SK-N-SH (cell line): ENCODE measurements at regions not wholly inside any gene's neighbourhood (a gene's known extent, or its start where the extent isn't known, plus 50 kb on each side); places are given as distances from the start of the nearest gene placed in this dataset.

Experiments used
- CTCF ChIA-PET: fragments of 300-600, 350-600 bp; formaldehyde crosslinking; extraction: SDS; loops from one replicate; lab custom pipeline; 2021; lab: Yijun Ruan, JAX
- POLR2A ChIA-PET: fragments of 350-600 bp; sonication (Branson Sonifier 250); formaldehyde crosslinking; extraction: SDS; loops from one replicate; lab custom pipeline; 2020; ENCODE audit warnings: antibody characterized with exemption, inconsistent platforms; lab: Yijun Ruan, JAX
- DNase-seq: peaks from one replicate; pipeline ENCODE4 v3.0.0; 2012
- H2AFZ ChIP-seq: fragments of 200-600 bp; sonication (generic); 2 replicates; pipeline ENCODE4 v1.8.1; 2016; ENCODE audit warnings: antibody characterized with exemption, mild to moderate bottlenecking, low read depth
- H3F3A ChIP-seq: fragments of 200-600 bp; sonication (generic); replicated peaks from 2 replicates; pipeline ENCODE3; 2016; ENCODE audit warnings: antibody characterized with exemption, mild to moderate bottlenecking; ENCODE audit not compliant: insufficient read depth
- H3K27ac ChIP-seq, 2 experiments: fragments of 200-500 bp in 1 of 2; fragments of 200-600 bp in 1 of 2; sonication (Bioruptor generic) in 1 of 2; sonication (generic), shearing (Covaris generic) in 1 of 2; 2 replicates each; pipeline versions ENCODE4 v1.5.1 to v1.6.1; 2014 to 2016; ENCODE audit warnings: low read depth in 2 of 2, inconsistent platforms in 1 of 2, low read length in 1 of 2, mild to moderate bottlenecking in 1 of 2, mixed read lengths in 1 of 2
- H3K27me3 ChIP-seq: fragments of 200-600 bp; sonication (generic), shearing (Covaris generic); 2 replicates; pipeline ENCODE4 v1.6.1; 2016; ENCODE audit warnings: mixed run types; ENCODE audit not compliant: insufficient read depth
- H3K36me3 ChIP-seq, 2 experiments: fragments of 200-500 bp in 1 of 2; fragments of 200-600 bp in 1 of 2; sonication (Bioruptor generic) in 1 of 2; sonication (generic) in 1 of 2; replicated peaks in 1 of 2; 2 replicates each; pipeline versions ENCODE3 to v1.5.1; 2014 to 2016; ENCODE audit warnings: low read length in 1 of 2, mild to moderate bottlenecking in 1 of 2; ENCODE audit not compliant: insufficient read depth in 2 of 2, control insufficient read depth in 1 of 2
- H3K4me1 ChIP-seq, 2 experiments: fragments of 200-500 bp in 1 of 2; fragments of 200-600 bp in 1 of 2; sonication (Bioruptor generic) in 1 of 2; sonication (generic), shearing (Covaris generic) in 1 of 2; 2 replicates each; pipeline versions ENCODE4 v1.5.1 to v1.6.1; 2014 to 2016; ENCODE audit warnings: low read depth in 1 of 2, low read length in 1 of 2, mixed run types in 1 of 2; ENCODE audit not compliant: insufficient read depth in 2 of 2, control insufficient read depth in 1 of 2
- H3K4me2 ChIP-seq: fragments of 200-600 bp; sonication (generic), shearing (Covaris generic); 2 replicates; pipeline ENCODE4 v1.6.1; 2017; ENCODE audit warnings: mixed run types
- H3K4me3 ChIP-seq, 2 experiments: fragments of 200-500 bp in 1 of 2; fragments of 200-600 bp in 1 of 2; sonication (Bioruptor generic) in 1 of 2; sonication (generic), shearing (Covaris generic) in 1 of 2; 2 replicates each; pipeline versions ENCODE4 v1.5.1 to v1.8.1; 2014 to 2016; ENCODE audit warnings: low read depth in 2 of 2, inconsistent platforms in 1 of 2, low read length in 1 of 2, mild to moderate bottlenecking in 1 of 2, mixed read lengths in 1 of 2, moderate library complexity in 1 of 2
- H3K79me2 ChIP-seq: fragments of 200-600 bp; sonication (generic); 2 replicates; pipeline ENCODE4 v1.8.1; 2017; ENCODE audit warnings: mild to moderate bottlenecking; ENCODE audit not compliant: insufficient read depth
- H3K9ac ChIP-seq: fragments of 200-600 bp; sonication (generic); 2 replicates; pipeline ENCODE4 v1.6.1; 2017; ENCODE audit warnings: mixed run types
- H3K9me2 ChIP-seq: fragments of 200-600 bp; sonication (generic); 2 replicates; pipeline ENCODE4 v1.6.1; 2017; ENCODE audit warnings: mixed run types
- H3K9me3 ChIP-seq: fragments of 200-600 bp; sonication (generic); 2 replicates; pipeline ENCODE4 v1.6.1; 2017; ENCODE audit warnings: mixed run types, mild to moderate bottlenecking, moderate library complexity
- H4K20me1 ChIP-seq: fragments of 200-600 bp; sonication (generic); 2 replicates; pipeline ENCODE4 v1.6.1; 2017; ENCODE audit warnings: mild to moderate bottlenecking, mixed run types; ENCODE audit not compliant: insufficient read depth
- ELF1 ChIP-seq: IDR thresholded peaks from 2 replicates; pipeline ENCODE4 v1.4.0; 2012
- FOXM1 ChIP-seq: IDR thresholded peaks from 2 replicates; pipeline ENCODE4 v1.4.0; 2012; ENCODE audit warnings: low read depth, mild to moderate bottlenecking
- GABPA ChIP-seq: IDR thresholded peaks from 2 replicates; pipeline ENCODE4 v1.4.0; 2012; ENCODE audit warnings: low read depth, mild to moderate bottlenecking
- JUND ChIP-seq: IDR thresholded peaks from 2 replicates; pipeline ENCODE4 v1.4.0; 2012
- MAX ChIP-seq: IDR thresholded peaks from 2 replicates; pipeline ENCODE4 v1.4.0; 2012; ENCODE audit warnings: low read depth
- MXI1 ChIP-seq: IDR thresholded peaks from 2 replicates; pipeline ENCODE4 v1.6.1; 2012; ENCODE audit warnings: mild to moderate bottlenecking, low read depth, low read length, improper control_type of control experiment
- POLR2AphosphoS5 ChIP-seq: IDR thresholded peaks from 2 replicates; pipeline ENCODE4 v1.6.1; 2012; ENCODE audit warnings: low read depth, low read length
- RAD21 ChIP-seq: IDR thresholded peaks from 2 replicates; pipeline ENCODE4 v1.6.1; 2012; ENCODE audit warnings: mild to moderate bottlenecking, low read length
- RFX5 ChIP-seq: IDR thresholded peaks from 2 replicates; pipeline ENCODE4 v1.6.1; 2012; ENCODE audit warnings: mild to moderate bottlenecking, improper control_type of control experiment, low read length
- SIN3A ChIP-seq: IDR thresholded peaks from 2 replicates; pipeline ENCODE4 v1.6.1; 2012; ENCODE audit warnings: low read depth, mild to moderate bottlenecking, low read length, moderate library complexity, borderline replicate concordance
- SMC3 ChIP-seq: IDR thresholded peaks from 2 replicates; pipeline ENCODE4 v1.6.1; 2012; ENCODE audit warnings: low read depth, low read length, improper control_type of control experiment
- TCF12 ChIP-seq: IDR thresholded peaks from 2 replicates; pipeline ENCODE4 v1.4.0; 2012
- TEAD4 ChIP-seq: IDR thresholded peaks from 2 replicates; pipeline ENCODE4 v1.4.0; 2012; ENCODE audit warnings: mild to moderate bottlenecking, borderline replicate concordance; ENCODE audit not compliant: insufficient read depth
- WGBS: methylation state at CpG from one replicate; pipeline ENCODE4 v1.1.6; 2017; ENCODE audit warnings: low lambda C conversion rate; 5-methylcytosine and 5-hydroxymethylcytosine counted together
- TF ChIP-seq, protein P1 (sequence below): fragments of 200-600 bp; sonication (generic); IDR thresholded peaks from 2 replicates; pipeline ENCODE4 v1.6.1; 2017; ENCODE audit warnings: antibody characterized with exemption, mild to moderate bottlenecking, moderate library complexity
- TF ChIP-seq, protein P2 (sequence below): fragments of 150-350 bp; IDR thresholded peaks from 2 replicates; pipeline ENCODE4 v1.6.1; 2016; ENCODE audit warnings: mild to moderate bottlenecking, low read depth, low read length
- TF ChIP-seq, protein P3 (sequence below): IDR thresholded peaks from 2 replicates; pipeline ENCODE4; 2012

DNA sequence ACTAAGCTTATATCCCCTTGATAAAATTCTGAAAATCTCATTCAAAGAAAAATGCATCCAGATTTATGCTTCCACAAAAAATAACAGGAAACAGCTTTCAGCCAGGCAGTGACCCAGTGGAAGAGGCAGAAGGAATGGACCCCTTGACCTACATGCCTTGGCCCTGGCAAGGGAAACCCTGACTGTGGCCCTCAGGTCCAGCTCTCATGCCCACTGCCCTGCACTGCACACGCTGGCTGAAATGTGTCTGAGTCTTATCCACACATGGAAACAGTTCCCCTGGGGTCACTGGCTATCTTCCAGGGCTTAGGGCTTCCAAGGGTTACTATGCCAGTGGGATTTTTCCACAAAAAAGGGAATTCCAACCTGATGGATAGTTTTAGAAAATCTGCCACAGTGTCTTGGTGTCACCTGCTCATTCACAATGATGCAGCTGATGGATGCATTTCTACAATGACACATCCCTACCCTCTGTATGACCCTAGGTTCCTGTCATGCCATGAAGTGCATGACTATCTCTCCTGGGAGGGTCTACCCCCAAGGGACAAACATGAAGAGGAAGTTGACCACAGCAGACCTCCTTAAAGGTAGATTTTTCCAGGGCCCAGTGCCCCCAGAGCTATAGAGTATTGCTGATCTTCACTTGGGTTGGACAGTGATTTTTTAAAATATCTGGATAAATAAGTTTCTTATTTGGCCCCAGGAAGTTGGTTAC, 121.9 kb upstream of the CD93 start:
- Histone ChIP-seq H3K4me2 (no peak overlapping the region), H3K4me3 (no peak overlapping the region), H4K20me1 (no peaks in the 10 kb centered on the region), H3F3A (no peaks in the 10 kb centered on the region), H3K9me2 (no peaks in the 10 kb centered on the region), H3K79me2 (no peaks in the 10 kb centered on the region), H2AFZ (no peak overlapping the region), H3K4me1 (no peaks in the 10 kb centered on the region), H3K27me3 (peaks cover 55% of the 10 kb centered on the region), H3K9ac (no peak overlapping the region), H3K9me3 (no peaks in the 10 kb centered on the region), H3K36me3 (no peaks in the 10 kb centered on the region), H3K27ac (no peak overlapping the region)
- WGBS, result no CpG with 5 or more reads among the region's 1 CpG
- DNase-seq, result no peak
- ChIA-PET CTCF (interaction anchor here (1.1 kb wide), 1 partner anchor 19 kb away, joined by 4 read pairs; no protein-coding TSS in a partner anchor), POLR2A (no interaction called here)
- TF ChIP-seq TEAD4, result no peak
- TF ChIP-seq, protein P1, sequence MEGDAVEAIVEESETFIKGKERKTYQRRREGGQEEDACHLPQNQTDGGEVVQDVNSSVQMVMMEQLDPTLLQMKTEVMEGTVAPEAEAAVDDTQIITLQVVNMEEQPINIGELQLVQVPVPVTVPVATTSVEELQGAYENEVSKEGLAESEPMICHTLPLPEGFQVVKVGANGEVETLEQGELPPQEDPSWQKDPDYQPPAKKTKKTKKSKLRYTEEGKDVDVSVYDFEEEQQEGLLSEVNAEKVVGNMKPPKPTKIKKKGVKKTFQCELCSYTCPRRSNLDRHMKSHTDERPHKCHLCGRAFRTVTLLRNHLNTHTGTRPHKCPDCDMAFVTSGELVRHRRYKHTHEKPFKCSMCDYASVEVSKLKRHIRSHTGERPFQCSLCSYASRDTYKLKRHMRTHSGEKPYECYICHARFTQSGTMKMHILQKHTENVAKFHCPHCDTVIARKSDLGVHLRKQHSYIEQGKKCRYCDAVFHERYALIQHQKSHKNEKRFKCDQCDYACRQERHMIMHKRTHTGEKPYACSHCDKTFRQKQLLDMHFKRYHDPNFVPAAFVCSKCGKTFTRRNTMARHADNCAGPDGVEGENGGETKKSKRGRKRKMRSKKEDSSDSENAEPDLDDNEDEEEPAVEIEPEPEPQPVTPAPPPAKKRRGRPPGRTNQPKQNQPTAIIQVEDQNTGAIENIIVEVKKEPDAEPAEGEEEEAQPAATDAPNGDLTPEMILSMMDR, result no peak
- no peak for TF ChIP-seq RAD21
- TF ChIP-seq MXI1, result no peak
- TF ChIP-seq, protein P2, sequence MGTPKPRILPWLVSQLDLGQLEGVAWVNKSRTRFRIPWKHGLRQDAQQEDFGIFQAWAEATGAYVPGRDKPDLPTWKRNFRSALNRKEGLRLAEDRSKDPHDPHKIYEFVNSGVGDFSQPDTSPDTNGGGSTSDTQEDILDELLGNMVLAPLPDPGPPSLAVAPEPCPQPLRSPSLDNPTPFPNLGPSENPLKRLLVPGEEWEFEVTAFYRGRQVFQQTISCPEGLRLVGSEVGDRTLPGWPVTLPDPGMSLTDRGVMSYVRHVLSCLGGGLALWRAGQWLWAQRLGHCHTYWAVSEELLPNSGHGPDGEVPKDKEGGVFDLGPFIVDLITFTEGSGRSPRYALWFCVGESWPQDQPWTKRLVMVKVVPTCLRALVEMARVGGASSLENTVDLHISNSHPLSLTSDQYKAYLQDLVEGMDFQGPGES, result no peak
- TF ChIP-seq TCF12, result no peak
- TF ChIP-seq ELF1, result no peak
- TF ChIP-seq SMC3, result no peak

DNA sequence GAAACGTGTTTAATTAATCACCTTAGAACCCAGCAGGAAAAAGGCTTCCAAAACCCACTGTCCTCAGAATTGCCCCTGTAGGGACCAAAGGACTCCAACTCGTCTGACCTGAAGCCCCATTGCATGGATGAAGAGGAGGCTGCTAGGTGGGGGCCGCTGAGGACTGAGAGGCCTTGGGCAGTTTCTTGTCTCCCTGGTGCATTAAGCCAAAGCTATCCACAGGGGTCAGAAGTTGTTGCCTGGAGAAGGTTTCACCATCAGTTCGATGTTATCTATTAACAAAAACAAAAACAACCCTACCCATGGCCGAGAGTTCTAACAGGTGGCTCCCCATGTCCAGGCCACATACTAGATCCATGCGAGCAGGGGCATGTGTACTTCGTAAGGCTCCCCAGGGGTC, 120.9 kb upstream of the CD93 start:
- DNase-seq, result no peak
- peaks cover 65% of the 10 kb centered on the region for H3K27me3 ChIP-seq
- H3K9me2 ChIP-seq, result no peaks in the 10 kb centered on the region
- H3K9ac ChIP-seq, result no peak overlapping the region
- H3K4me1 ChIP-seq, result no peaks in the 10 kb centered on the region
- ChIA-PET CTCF (interaction anchor here (1.1 kb wide), 1 partner anchor 20 kb away, joined by 4 read pairs; no protein-coding TSS in a partner anchor), POLR2A (no interaction called here)
- WGBS, result 14% methylated on average over 6 of the region's 7 CpGs
- H2AFZ ChIP-seq, result no peak overlapping the region
- no peak overlapping the region for H3K27ac ChIP-seq
- H3K4me2 ChIP-seq, result no peak overlapping the region
- no peaks in the 10 kb centered on the region for H3K9me3 ChIP-seq
- H3K79me2 ChIP-seq, result no peaks in the 10 kb centered on the region
- H3K4me3 ChIP-seq, result no peak overlapping the region
- H3F3A ChIP-seq, result no peaks in the 10 kb centered on the region
- no peak for TF ChIP-seq FOXM1
- TF ChIP-seq SIN3A, result no peak
- no peak for TF ChIP-seq GABPA
- TF ChIP-seq, protein P3, sequence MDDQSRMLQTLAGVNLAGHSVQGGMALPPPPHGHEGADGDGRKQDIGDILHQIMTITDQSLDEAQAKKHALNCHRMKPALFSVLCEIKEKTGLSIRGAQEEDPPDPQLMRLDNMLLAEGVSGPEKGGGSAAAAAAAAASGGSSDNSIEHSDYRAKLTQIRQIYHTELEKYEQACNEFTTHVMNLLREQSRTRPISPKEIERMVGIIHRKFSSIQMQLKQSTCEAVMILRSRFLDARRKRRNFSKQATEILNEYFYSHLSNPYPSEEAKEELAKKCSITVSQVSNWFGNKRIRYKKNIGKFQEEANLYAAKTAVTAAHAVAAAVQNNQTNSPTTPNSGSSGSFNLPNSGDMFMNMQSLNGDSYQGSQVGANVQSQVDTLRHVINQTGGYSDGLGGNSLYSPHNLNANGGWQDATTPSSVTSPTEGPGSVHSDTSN, result no peak
- TF ChIP-seq POLR2AphosphoS5, result no peak
- TF ChIP-seq JUND, result no peak
- no peak for TF ChIP-seq RFX5
- no peak for TF ChIP-seq MXI1
- TF ChIP-seq, protein P1, result no peak
- TF ChIP-seq MAX, result no peak
- TF ChIP-seq, all 33 proteins: peak for 0
- Histone ChIP-seq H3K36me3 (no peaks in the 10 kb centered on the region), H4K20me1 (no peaks in the 10 kb centered on the region)
